HEK293T (cell line): ENCODE measurements at regions not wholly inside any gene's neighbourhood (a gene's known extent, or its start where the extent isn't known, plus 50 kb on each side); places are given as distances from the start of the nearest gene placed in this dataset.

ENCODE experiments used
- CTCF ChIA-PET: fragments of 350-600 bp; formaldehyde crosslinking; extraction: SDS; loops from one replicate; lab custom pipeline; 2021; ENCODE audit warnings: antibody characterized with exemption, inconsistent platforms; lab: Yijun Ruan, JAX
- POLR2A ChIA-PET: fragments of 350-600 bp; formaldehyde crosslinking; extraction: SDS; loops from one replicate; lab custom pipeline; 2020; ENCODE audit warnings: antibody characterized with exemption, inconsistent platforms; lab: Yijun Ruan, JAX
- DNase-seq: peaks from one replicate; pipeline ENCODE4 v3.0.0; 2012; ENCODE audit warnings: mixed read lengths; ENCODE audit errors: extremely low spot score
- ARNT ChIP-seq: fragments of 450-650 bp; IDR thresholded peaks from 2 replicates; pipeline ENCODE4 v1.6.1; 2017; ENCODE audit warnings: mild to moderate bottlenecking
- BHLHE40 ChIP-seq: fragments of 450-650 bp; IDR thresholded peaks from 2 replicates; pipeline ENCODE4 v1.6.1; 2016; ENCODE audit warnings: mild to moderate bottlenecking, moderate library complexity, borderline replicate concordance
- CTBP1 ChIP-seq: fragments of 450-650 bp; IDR thresholded peaks from 2 replicates; pipeline ENCODE4 v1.6.1; 2016; ENCODE audit warnings: borderline replicate concordance
- ELF4 ChIP-seq: fragments of 450-650 bp; IDR thresholded peaks from 2 replicates; pipeline ENCODE4 v1.6.1; 2017; ENCODE audit warnings: antibody characterized with exemption
- FOXA1 ChIP-seq: fragments of 450-650 bp; IDR thresholded peaks from 2 replicates; pipeline ENCODE4 v1.6.1; 2016; ENCODE audit warnings: mild to moderate bottlenecking
- FOXK2 ChIP-seq: fragments of 450-650 bp; IDR thresholded peaks from 2 replicates; pipeline ENCODE4 v1.6.1; 2016; ENCODE audit warnings: mild to moderate bottlenecking
- FOXM1 ChIP-seq: fragments of 450-650 bp; IDR thresholded peaks from 2 replicates; pipeline ENCODE4 v1.6.1; 2017; ENCODE audit warnings: mild to moderate bottlenecking, borderline replicate concordance
- HDGF ChIP-seq: fragments of 450-650 bp; IDR thresholded peaks from 2 replicates; pipeline ENCODE4 v1.6.1; 2017; ENCODE audit warnings: antibody characterized with exemption, borderline replicate concordance
- L3MBTL2 ChIP-seq: fragments of 450-650 bp; conservative IDR thresholded peaks from 2 replicates; pipeline ENCODE4 v1.6.1; 2016; ENCODE audit warnings: mild to moderate bottlenecking
- LEF1 ChIP-seq: fragments of 450-650 bp; IDR thresholded peaks from 2 replicates; pipeline ENCODE4 v1.6.1; 2017; ENCODE audit warnings: mild to moderate bottlenecking, borderline replicate concordance
- NFRKB ChIP-seq: fragments of 450-650 bp; IDR thresholded peaks from 2 replicates; pipeline ENCODE4 v1.6.1; 2016; ENCODE audit warnings: mild to moderate bottlenecking, moderate library complexity
- SP1 ChIP-seq: fragments of 450-650 bp; IDR thresholded peaks from 2 replicates; pipeline ENCODE4 v1.6.1; 2017
- SUZ12 ChIP-seq: fragments of 450-650 bp; IDR thresholded peaks from 2 replicates; pipeline ENCODE4 v1.6.1; 2016; ENCODE audit warnings: mild to moderate bottlenecking
- TARDBP ChIP-seq: fragments of 450-650 bp; IDR thresholded peaks from 2 replicates; pipeline ENCODE4 v1.6.1; 2016
- ZNF384 ChIP-seq: fragments of 450-650 bp; IDR thresholded peaks from 2 replicates; pipeline ENCODE4 v1.6.1; 2016
- TF ChIP-seq, protein P1 (sequence below): fragments of 450-650 bp; IDR thresholded peaks from 2 replicates; pipeline ENCODE4 v1.6.1; 2016

GRCh38 chr4:13877626-13878025 is 250.1 kb upstream of the BOD1L1 start:
- POLR2A ChIA-PET = no interaction called here
- CTCF ChIA-PET = no interaction called here
- no peak for DNase-seq
- TF ChIP-seq SP1 = no peak
- TF ChIP-seq ELF4 = no peak
- no peak for TF ChIP-seq L3MBTL2
- no peak for TF ChIP-seq ZNF384
- no peak for TF ChIP-seq LEF1
- TF ChIP-seq NFRKB = no peak
- TF ChIP-seq BHLHE40 = no peak
- TF ChIP-seq FOXA1 = no peak
- TF ChIP-seq FOXM1 = no peak
- no peak for TF ChIP-seq FOXK2
- no peak for TF ChIP-seq HDGF
- no peak for TF ChIP-seq TARDBP
- TF ChIP-seq SUZ12 = no peak
- TF ChIP-seq, protein P1, sequence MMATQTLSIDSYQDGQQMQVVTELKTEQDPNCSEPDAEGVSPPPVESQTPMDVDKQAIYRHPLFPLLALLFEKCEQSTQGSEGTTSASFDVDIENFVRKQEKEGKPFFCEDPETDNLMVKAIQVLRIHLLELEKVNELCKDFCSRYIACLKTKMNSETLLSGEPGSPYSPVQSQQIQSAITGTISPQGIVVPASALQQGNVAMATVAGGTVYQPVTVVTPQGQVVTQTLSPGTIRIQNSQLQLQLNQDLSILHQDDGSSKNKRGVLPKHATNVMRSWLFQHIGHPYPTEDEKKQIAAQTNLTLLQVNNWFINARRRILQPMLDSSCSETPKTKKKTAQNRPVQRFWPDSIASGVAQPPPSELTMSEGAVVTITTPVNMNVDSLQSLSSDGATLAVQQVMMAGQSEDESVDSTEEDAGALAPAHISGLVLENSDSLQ = no peak
- no peak for TF ChIP-seq ARNT
- TF ChIP-seq CTBP1 = no peak

GRCh38 chr4:13881892-13882291 is 254.4 kb upstream of the BOD1L1 start:
- POLR2A ChIA-PET = no interaction called here
- CTCF ChIA-PET = no interaction called here
- TF ChIP-seq ARNT (no peak), ELF4 (no peak), BHLHE40 (no peak), FOXM1 (no peak), SUZ12 (no peak), L3MBTL2 (no peak), TARDBP (no peak), SP1 (no peak), FOXA1 (no peak), NFRKB (no peak), HDGF (no peak), ZNF384 (no peak), LEF1 (no peak), CTBP1 (no peak)
- no peak for DNase-seq

GRCh38 chr4:13887010-13887409 is 259.5 kb upstream of the BOD1L1 start:
- ChIA-PET POLR2A (no interaction called here), CTCF (no interaction called here)
- DNase-seq = no peak
- TF ChIP-seq BHLHE40 (no peak), NFRKB (no peak), LEF1 (no peak), TARDBP (no peak)

- POLR2A ChIA-PET = no interaction called here
- DNase-seq = no peak
- CTCF ChIA-PET = no interaction called here
- TF ChIP-seq FOXM1 (no peak), NFRKB (no peak), L3MBTL2 (no peak), ARNT (no peak), SP1 (no peak), FOXA1 (no peak), TARDBP (no peak), LEF1 (no peak), HDGF (no peak)
- TF ChIP-seq, protein P1 = no peak
Observed at GRCh38 chr4:13888112-13888511, 260.6 kb upstream of the BOD1L1 start.

DNA sequence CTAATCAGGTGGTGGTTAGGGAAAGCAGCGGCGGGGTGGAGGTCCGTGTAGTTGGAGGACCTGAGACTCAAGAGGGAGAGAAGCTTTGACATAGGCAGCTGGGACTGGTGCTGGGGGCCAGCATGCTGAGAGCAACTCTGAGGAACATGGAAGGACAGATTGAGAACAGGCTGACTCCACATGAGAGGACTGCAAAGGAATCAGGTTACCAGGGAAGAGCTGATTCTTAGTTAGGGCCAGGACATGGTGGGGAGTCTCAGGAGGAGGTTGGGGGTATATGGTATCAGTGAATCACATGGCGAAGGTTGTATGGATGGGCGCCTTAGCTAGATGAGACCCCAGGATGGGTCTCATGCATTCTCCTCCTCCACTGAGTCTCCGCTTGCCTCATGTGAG is 264.0 kb upstream of the BOD1L1 start:
- ChIA-PET POLR2A (no interaction called here), CTCF (no interaction called here)

GRCh38 chr4:13892739-13893105 is 265.2 kb upstream of the BOD1L1 start:
- TF ChIP-seq ELF4 (no peak), FOXA1 (no peak), FOXM1 (no peak), TARDBP (no peak), SUZ12 (no peak), BHLHE40 (no peak), FOXK2 (no peak), LEF1 (no peak), SP1 (no peak), L3MBTL2 (no peak), ARNT (no peak), HDGF (no peak), NFRKB (no peak), CTBP1 (no peak), ZNF384 (no peak)
- TF ChIP-seq, protein P1 = no peak
- DNase-seq = no peak
- ChIA-PET CTCF (no interaction called here), POLR2A (no interaction called here)

More for the DNA sequence above, 264.0 kb upstream of the BOD1L1 start:
- DNase-seq = no peak
- TF ChIP-seq, protein P1 = no peak
- TF ChIP-seq L3MBTL2 (no peak), HDGF (no peak), SUZ12 (no peak)
